Endothelial cell (in vitro differentiated cells): ENCODE measurements at regions not wholly inside any gene's neighbourhood (a gene's known extent, or its start where the extent isn't known, plus 50 kb on each side); places are given as distances from the start of the nearest gene placed in this dataset.

Source experiments
- DNase-seq: peaks from one replicate; pipeline ENCODE4 v3.0.0; 2021; ENCODE audit warnings: low spot score
- H3K27ac Mint-ChIP-seq: one replicate; pipeline ENCODE4 v1.8.0; 2021; ENCODE audit warnings: mixed read lengths, inconsistent platforms; ENCODE audit not compliant: unreplicated experiment
- H3K27me3 Mint-ChIP-seq: one replicate; pipeline ENCODE4 v1.8.0; 2021; ENCODE audit warnings: mild to moderate bottlenecking, moderate library complexity, mixed read lengths, inconsistent platforms; ENCODE audit not compliant: unreplicated experiment
- H3K36me3 Mint-ChIP-seq: one replicate; pipeline ENCODE4 v1.8.0; 2021; ENCODE audit warnings: mild to moderate bottlenecking, low read depth, mixed read lengths, inconsistent platforms; ENCODE audit not compliant: unreplicated experiment
- H3K4me1 Mint-ChIP-seq: one replicate; pipeline ENCODE4 v1.8.0; 2021; ENCODE audit warnings: mild to moderate bottlenecking, mixed read lengths, inconsistent platforms; ENCODE audit not compliant: unreplicated experiment
- H3K4me3 Mint-ChIP-seq: one replicate; pipeline ENCODE4 v1.8.0; 2021; ENCODE audit warnings: mild to moderate bottlenecking, mixed read lengths, inconsistent platforms; ENCODE audit not compliant: unreplicated experiment
- H3K9me3 Mint-ChIP-seq: one replicate; pipeline ENCODE4 v1.8.0; 2021; ENCODE audit warnings: mixed read lengths, inconsistent platforms; ENCODE audit not compliant: unreplicated experiment
- CTCF ChIP-seq: fragments of 200-600 bp; sonication (generic); IDR thresholded peaks from one replicate; pipeline ENCODE4 v1.5.0; 2021; ENCODE audit warnings: antibody characterized with exemption; ENCODE audit not compliant: unreplicated experiment

DNA sequence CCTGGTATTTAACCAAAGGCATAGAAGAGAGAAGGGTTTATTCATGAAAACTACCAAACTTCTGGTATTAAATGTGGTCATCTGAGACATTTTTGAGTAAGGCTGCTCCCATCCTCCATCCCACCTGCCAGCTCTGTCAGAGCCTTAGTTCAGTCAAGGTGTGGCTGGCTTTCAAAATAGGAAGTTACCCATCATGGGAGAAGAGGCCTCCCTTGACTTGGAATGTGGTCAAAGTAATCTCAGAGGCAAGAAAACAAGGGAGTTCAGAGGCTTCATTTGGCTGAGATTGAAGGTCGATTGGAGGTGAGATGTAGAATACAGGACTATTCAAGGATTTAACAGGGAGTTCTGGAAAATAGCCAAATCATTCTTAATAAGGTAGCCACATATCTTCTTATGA is 540.4 kb upstream of the ARRDC4 start:
- no peak for DNase-seq
- Mint-ChIP-seq H3K27me3 (no peaks in the 10 kb centered on the region), H3K36me3 (peaks cover 5% of the 10 kb centered on the region)

DNA sequence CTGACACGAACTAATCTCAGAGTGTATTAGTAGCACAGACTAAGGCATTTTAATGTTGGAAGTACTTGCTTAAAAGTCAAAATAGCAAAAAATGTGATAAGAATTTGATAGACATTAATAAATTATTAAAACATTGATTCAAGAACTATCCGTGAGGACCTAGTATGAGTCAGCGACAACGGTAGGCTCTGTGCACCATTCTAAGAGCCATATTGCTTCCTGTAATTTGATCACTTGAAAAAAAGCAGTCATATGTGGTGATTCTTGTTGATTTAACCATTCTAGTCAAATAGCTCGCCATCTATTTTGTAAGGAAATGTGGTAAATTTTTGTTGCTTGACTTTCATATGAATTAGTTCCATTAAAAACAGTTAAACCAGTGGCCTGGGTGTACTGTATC is 534.9 kb upstream of the ARRDC4 start:
- Mint-ChIP-seq H3K9me3 (no peaks in the 10 kb centered on the region), H3K4me1 (no peaks in the 10 kb centered on the region), H3K36me3 (peaks cover under 1% of the 10 kb centered on the region), H3K4me3 (no peak overlapping the region), H3K27me3 (no peaks in the 10 kb centered on the region), H3K27ac (no peak overlapping the region)
- no peak for DNase-seq
- TF ChIP-seq CTCF, result no peak

More for the DNA sequence above, 540.4 kb upstream of the ARRDC4 start:
- no peak overlapping the region for H3K4me3 Mint-ChIP-seq
- no peak for TF ChIP-seq CTCF
- no peaks in the 10 kb centered on the region for H3K4me1 Mint-ChIP-seq
- H3K9me3 Mint-ChIP-seq, result no peaks in the 10 kb centered on the region
- H3K27ac Mint-ChIP-seq, result no peak overlapping the region

DNA sequence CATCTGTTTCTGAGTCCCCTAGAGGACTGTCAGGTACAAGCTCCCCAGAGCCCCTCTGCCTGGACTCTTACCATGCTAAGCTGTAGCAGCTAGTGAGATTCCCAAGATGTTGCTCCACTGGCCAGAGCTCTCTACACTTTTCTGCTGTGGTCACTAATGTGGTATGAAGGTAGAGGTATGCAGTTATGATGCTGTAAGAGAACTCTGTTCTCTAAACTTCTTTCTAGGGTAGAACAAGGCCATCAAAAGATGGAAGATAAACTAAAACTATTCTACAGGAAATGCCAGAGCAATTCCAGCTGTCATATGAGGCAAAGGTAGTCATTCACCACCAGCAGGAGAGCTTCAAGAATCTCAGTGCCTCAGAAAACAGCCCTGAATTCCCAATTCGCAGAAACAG is 517.4 kb upstream of the ARRDC4 start:
- no peak for DNase-seq
- H3K4me1 Mint-ChIP-seq, result no peaks in the 10 kb centered on the region
- H3K36me3 Mint-ChIP-seq, result no peaks in the 10 kb centered on the region
- no peak overlapping the region for H3K4me3 Mint-ChIP-seq
- TF ChIP-seq CTCF, result no peak
- H3K27ac Mint-ChIP-seq, result no peak overlapping the region
- no peaks in the 10 kb centered on the region for H3K27me3 Mint-ChIP-seq
- H3K9me3 Mint-ChIP-seq, result no peaks in the 10 kb centered on the region

- Mint-ChIP-seq H3K27me3 (no peaks in the 10 kb centered on the region), H3K27ac (no peak overlapping the region), H3K4me1 (no peaks in the 10 kb centered on the region), H3K36me3 (no peaks in the 10 kb centered on the region), H3K4me3 (no peak overlapping the region), H3K9me3 (no peaks in the 10 kb centered on the region)
- no peak for DNase-seq
- TF ChIP-seq CTCF, result no peak
Observed at GRCh38 chr15:97446138-97446537, 514.4 kb upstream of the ARRDC4 start.

DNA sequence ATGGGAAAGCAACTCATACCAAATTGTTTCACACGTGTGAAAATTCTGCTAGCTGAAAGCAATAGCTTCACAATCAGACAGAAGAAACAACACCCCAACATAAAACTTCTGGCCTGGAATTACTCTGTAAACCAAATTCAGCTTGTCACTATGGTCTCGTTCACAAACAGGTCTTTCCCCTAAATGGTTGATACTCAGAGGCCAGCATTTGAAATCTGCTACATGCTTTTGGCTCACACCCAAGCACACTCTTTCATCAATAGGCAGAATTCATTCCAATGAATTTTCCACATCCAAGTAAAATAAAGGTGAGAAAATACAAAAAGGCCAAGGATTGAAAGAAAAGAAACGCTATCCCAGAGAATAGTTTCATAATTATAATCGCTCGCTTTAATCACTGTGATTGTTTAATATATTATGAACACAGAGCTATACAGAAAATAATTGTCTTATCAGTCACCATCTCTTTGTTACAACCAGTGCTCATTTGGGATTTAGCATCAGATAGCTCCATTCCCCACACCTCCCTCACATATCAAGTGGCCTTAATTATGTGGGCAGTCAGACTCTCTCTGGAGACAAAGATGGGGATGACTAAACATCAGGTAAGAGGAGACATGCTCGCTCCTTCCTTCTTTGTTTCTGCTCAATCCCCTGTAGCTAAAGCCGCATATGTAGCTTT is 503.8 kb upstream of the ARRDC4 start:
- Mint-ChIP-seq H3K4me3 (no peak overlapping the region), H3K9me3 (no peaks in the 10 kb centered on the region), H3K4me1 (no peaks in the 10 kb centered on the region), H3K36me3 (no peaks in the 10 kb centered on the region), H3K27ac (no peak overlapping the region), H3K27me3 (no peaks in the 10 kb centered on the region)
- no peak for TF ChIP-seq CTCF
- no peak for DNase-seq
